HG03045 (cell line): ENCODE measurements at regions not wholly inside any gene's neighbourhood (a gene's known extent, or its start where the extent isn't known, plus 50 kb on each side); places are given as distances from the start of the nearest gene placed in this dataset.

Experiments used
- ATAC-seq: cut with Tn5 transposase; IDR thresholded peaks from one replicate; pipeline ENCODE4 v1.9.1; 2021; ENCODE audit warnings: mild to moderate bottlenecking, moderate library complexity; ENCODE audit not compliant: unreplicated experiment

DNA sequence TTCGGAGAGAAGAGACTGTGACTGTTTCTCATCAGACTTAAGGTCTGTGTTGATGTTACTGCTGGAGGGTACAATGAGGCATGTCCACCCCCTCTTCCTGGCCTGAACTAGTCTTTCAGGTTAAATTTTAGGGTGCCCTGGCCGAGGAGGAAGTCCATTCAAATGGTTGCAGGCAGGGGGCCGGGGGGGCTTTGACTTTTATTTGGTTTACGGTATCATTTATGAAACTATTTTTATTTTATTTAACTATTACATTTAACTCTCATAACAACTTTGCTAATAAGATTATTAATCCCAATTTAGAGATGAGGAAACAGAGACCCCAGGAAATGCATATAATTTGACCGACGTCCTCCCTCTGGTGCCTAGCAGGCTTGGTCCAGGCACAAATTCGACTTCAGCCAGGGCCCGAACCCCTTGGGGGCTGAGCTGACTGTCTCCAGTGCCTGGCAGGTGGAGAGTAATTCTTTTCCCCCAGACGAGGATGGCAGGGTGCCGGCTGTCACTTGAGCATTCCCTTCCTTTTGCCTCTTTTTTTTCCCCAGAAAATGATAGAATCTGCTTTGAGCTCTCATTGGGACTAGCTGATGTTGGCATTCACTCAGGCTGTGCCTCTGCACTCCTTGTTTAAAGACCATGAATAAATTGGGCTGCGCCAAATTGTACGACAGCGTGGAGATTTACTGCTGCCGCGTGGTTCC is 255.3 kb upstream of the SALL3 start:
- ATAC-seq = no peak

DNA sequence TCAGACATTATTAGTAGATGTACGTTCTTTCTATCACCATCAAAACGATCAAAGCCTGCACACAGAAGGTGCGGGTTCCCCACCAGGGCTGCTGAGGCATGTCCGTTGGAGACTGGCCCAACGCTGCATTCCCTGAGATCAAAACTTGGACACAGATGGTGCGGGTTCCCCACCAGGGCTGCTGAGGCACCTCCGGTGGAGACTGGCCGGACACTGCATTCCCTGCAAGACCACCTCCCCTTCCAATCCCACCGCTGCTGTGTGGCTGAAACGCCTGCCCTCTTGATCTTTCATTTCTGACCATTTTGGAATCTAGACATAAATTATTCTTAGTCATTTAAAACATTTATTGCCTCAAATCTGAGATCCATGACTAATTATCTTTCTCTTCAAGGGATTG is 254.2 kb upstream of the SALL3 start:
- ATAC-seq = no peak

DNA sequence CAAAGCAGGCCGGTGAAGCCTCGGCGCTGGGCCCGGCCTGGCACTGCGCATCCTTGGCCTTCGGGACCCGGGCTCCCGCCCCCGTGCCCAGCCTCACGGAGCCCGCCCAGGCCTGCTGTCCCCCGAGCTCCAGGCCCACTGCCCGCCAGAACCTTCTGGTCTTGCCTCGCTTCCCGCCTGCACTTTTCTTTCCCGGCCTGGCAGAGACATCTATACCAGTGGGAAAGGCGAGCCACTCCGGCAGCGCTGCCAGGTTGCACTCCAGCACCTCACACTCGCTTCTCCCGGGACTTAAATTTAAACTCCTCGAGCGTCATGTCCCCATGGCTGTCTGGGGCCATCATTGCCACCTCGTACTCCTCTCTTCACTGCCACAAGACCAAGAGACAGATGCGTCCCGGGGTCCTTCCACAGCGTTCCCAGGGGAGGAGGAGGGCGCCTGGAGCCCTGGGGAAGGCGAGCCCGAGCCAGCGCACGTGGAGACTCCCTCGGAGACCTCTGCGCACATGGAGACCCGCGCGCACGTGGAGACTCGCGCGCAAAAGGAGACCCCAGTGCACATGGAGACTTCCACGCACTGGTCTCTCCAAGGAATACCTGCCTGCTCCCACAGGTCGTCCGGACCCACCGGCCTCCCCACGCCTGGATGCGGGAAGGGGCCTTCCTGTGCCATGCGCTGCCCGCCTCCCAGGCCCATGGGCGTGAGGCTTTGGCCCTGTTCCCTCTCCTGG is 253.1 kb upstream of the SALL3 start:
- ATAC-seq = no peak

- no peak for ATAC-seq
Observed at GRCh38 chr18:78727057-78727739, 252.4 kb upstream of the SALL3 start.

- no peak for ATAC-seq
Observed at GRCh38 chr18:78727877-78728783, 251.5 kb upstream of the SALL3 start.

DNA sequence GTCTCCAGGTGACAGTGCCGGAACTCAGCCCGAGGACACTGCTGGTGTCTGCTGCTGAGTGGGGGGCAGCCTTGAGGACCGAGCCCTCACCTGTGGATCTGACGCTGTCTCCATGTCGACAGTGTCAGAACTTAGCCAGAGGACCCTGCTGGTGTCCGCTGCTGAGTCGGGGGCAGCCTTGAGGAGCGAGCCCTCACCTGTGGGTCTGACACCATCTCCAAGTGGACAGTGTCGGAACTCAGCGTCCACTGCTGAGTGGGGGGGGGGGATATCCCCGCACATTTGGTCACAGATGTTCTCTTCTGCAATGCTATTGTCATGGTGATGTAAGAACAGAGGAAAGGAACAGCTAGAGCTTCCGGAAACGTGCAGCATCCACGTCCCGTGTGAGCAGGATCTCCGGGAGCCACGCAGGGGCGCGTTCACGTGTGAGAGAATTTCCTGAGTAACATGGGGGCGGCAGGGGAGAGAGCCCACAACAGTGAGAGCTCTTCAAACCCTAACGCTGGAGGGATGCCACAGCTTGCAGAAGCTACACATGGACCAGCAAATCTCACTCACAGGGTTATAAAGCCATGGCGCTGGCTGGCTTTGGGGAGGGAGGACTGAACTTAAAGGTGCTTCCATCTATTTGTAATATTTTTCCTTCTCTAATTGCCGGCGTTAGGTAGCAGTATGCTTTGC is 250.7 kb upstream of the SALL3 start:
- no peak for ATAC-seq

DNA sequence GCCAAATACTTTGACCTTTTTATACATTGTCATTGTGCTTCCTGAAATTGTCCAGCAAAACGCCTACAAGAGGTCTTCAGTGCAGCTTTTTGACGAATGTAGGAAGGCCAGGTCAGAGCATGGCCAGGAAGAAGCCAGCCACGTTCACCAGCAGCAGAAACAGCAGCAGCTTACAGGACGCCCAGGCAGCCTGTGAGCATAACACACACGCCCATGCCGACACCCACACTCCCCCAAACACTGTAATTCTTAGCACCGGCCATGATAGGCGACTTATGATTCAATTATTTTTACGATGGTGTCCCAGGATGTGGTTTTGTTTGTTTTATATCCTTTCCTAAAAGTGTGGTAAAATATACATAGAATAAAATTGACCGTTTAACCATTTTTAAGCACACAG is 249.1 kb upstream of the SALL3 start:
- ATAC-seq = no peak

GRCh38 chr18:78731016-78731397 is 248.6 kb upstream of the SALL3 start:
- ATAC-seq = no peak

DNA sequence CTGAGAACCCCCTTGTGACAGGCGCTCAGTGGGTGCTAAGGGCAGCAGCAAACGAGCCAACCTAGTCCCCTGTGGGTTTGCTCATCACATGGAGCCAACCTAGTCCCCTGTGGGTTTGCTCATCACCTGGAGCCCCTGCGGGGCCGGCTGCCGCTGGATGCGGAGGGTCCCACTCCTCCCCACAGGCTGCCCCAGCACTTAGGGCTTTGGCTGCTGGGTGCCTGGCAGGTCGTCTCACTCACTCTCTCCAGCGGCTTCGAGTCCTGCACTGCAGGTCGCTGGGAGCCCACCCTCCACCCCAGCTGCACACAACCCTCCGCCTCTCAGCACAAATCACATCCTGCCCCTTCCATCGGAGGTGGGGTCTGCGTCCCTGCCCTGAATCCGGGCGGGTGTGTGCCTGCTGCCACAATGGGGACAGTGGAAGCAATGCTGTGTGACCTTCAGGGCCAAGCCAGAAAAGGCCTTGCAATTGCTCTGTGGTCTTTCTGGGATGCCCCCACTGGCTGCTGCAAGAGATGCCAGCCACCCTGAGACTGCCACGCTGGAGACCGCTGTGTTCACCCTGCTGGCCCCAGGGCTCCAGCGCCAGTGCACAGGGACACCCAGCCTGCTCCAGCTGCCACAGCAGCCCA is 248.1 kb upstream of the SALL3 start:
- no peak for ATAC-seq

- no peak for ATAC-seq
Observed at GRCh38 chr18:78732273-78733210, 247.1 kb upstream of the SALL3 start.

GRCh38 chr18:78733762-78734613 is 245.6 kb upstream of the SALL3 start:
- ATAC-seq = no peak

DNA sequence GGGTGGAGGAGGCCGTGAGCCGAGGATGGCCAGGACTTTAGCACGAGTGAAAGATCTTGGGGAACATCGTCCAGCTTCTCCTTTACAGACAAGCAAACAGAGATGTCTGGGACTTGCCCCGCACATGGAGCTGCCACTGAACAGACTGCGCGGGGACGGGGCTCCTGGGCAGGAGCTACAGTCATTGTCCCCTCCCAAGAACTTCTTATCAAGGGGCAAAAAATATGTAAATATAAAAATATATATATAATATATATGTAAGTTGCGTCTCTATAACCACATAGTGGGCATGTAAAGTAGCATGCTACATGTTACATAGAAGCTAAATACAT is 245.0 kb upstream of the SALL3 start:
- ATAC-seq = no peak

DNA sequence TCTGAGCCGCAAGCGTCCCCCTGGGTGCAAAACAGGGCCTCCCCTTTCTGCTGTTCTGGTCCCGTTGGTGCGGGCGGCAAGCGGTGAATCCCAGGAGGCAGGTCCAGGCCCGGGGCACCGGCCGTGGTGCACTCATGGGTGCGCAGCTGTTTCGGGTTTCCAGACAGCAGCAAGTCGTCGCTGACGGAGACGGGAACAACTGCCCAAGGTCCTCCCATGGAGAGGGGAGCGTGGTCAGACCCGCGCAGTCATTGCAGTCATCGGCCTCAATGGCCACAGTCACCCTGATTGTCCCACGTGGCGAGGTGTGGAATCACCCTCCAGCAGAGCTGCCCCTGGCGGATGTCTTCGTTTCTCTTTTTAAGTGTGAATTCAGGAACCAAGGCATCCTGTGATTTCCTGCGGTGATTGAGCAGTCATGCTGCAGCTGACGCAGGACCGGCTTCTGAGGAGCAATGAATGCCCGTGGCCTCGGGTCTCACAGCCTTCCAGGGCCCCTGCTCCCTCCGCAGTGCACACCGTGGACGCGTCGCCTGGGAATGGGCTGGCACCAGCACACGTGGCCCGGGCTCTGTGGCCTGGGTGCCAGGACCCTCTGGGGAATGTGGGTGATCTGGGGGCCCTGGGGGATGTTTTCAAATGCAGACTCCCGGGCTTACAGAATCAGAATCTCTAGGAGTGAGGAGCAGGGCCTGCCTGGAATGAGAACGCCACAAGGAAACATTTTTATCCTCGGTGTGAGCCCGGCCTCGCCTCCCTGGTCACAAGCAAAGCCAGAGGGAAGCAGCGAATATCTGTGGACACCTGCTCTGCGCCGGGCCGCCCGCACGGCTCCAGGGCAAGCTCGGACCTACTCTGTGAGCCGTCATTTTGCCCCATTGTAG is 244.2 kb upstream of the SALL3 start:
- ATAC-seq = no peak

DNA sequence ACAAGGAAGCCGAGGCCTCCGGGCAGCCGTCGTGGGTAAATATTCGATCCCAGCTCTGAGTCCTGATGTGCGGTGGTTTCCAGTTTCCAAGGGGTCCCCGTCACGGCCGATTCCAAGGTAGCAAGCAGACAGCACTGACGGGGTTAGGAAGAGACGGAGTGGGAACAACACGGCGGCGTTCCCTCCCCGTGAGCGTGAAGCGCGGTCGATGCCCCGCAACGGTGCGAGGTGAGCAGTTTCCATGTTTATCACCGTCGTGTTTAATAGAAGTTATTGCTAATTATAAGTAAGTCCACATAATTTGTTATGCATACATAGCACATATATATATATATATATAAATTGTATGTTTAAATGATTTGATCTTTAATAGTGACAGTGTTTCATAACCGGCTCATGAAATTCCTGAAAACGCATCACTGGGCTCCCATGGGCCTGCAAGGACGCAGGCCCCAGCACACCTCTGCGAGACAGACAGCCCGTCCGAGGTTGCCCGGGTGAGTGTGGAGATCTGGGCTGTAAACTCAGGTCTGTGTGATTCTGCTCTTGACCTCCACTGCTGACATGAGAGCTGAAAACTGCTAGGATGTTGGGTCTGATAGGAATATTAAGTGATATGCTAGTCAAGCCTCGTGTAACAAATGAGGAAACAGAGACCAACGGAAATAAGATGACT is 243.5 kb upstream of the SALL3 start:
- ATAC-seq = no peak

- no peak for ATAC-seq
Observed at GRCh38 chr18:78737006-78737915, 242.4 kb upstream of the SALL3 start.
